ENCODE measurements at regions not wholly inside any gene's neighbourhood (a gene's known extent, or its start where the extent isn't known, plus 50 kb on each side); places are given as distances from the start of the nearest gene placed in this dataset.
"Not testable (repeated sequence)": the region's sequence is repeated elsewhere in the genome, so short reads cannot be mapped to it uniquely, and the experiment has no call there.

DNA sequence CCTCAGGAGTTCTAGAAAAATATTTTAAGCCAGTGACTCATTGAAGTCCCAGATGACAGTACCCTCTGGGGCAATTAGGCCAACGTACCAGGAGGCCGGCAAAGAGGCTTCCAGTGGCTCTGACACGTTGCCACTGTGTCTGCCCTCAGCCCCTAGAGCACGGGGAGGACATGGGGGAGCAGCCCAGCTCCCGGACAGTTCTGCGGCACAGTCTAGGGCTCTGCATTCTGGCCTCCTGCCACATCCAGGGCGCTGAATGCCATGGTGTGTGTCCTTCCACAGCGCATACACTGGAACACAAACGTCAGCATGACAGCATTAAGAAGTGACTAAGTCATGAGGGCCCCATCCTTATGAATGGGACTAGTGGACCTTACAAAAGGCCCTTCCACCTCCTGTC, 156.2 kb downstream of the RNASET2 start:
- TF ChIP-seq POLR2A (IDR thresholded peaks at IDR 0.05; ENCODE audit: low read depth, low read length) (no peak), POLR2AphosphoS5 (IDR thresholded peaks at IDR 0.05; ENCODE audit: low read depth, low read length) (no peak), TAF1 (IDR thresholded peaks at IDR 0.05; ENCODE audit: borderline replicate concordance, low read depth, low read length) (no peak)
- FAIRE-seq (no peak), DNase-seq (ENCODE audit: insufficient read length) (no peak)

DNA sequence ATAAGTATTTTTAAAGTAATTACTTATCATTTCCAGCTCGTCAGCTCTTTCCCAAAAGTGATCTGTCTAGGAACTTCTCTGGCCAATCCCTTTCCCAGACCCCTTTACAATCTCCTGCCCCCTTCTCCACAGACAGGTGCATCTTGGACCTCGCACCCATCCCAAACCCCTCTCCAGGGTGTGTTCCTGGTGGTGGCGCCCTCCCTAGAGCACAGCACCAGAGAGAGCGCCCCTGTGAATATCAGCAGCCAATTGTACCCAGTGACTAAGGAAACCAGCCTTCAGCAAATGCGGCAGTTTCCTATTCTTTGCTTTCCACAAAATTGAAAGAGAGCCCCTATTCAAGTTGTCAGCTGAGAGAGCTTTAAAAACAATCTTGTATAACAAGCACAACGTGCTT, 157.7 kb downstream of the RNASET2 start:
- no peak for DNase-seq (ENCODE audit: insufficient read length)
- no peak for TF ChIP-seq POLR2A (IDR thresholded peaks at IDR 0.05; ENCODE audit: low read depth, low read length)
- no peak for TF ChIP-seq POLR2AphosphoS5 (IDR thresholded peaks at IDR 0.05; ENCODE audit: low read depth, low read length)
- no peak for TF ChIP-seq TAF1 (IDR thresholded peaks at IDR 0.05; ENCODE audit: borderline replicate concordance, low read depth, low read length)
- no peak for FAIRE-seq

DNA sequence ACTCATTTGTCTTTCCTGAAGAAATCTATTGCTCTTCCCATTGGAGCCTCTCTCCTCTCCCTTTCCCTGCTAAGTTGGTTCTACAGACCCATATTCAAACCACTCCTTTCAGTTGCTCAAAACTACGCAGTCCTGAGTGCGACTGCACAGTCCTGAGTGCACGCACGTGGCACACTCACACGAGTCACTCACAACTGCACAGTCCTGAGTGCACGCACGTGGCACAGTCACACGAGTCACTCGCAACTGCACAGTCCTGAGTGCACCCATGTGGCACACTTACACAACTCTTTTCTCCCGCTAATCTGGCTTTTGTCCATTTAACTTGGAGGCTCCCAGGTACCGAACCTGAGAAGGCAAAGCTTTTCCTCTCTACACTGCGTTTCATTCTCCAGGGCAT, 159.7 kb downstream of the RNASET2 start:
- TF ChIP-seq POLR2AphosphoS5 (IDR thresholded peaks at IDR 0.05; ENCODE audit: low read depth, low read length): no peak
- TF ChIP-seq POLR2A (IDR thresholded peaks at IDR 0.05; ENCODE audit: low read depth, low read length): no peak
- TF ChIP-seq TAF1 (IDR thresholded peaks at IDR 0.05; ENCODE audit: borderline replicate concordance, low read depth, low read length): no peak
- FAIRE-seq (no peak), DNase-seq (ENCODE audit: insufficient read length) (no peak)

DNA sequence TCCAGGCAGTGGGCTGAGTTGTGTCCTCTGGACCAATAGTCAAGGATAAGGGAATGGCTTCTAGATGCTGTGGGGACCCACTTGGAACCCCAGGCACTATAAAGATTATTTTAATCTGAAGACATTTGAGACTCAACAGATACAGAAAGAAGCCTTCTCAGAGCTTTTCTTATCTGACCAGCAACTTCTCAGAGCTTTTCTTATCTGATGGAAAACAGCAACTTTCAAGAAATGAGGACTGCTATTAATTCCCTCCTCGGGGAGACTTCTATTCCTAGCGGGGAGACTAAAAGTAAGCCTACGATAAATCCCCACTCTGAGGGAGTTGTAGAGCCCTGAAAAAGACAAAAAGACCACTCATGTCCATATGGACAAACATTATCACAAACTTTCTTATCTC, 160.5 kb downstream of the RNASET2 start:
- TF ChIP-seq TAF1 (IDR thresholded peaks at IDR 0.05; ENCODE audit: borderline replicate concordance, low read depth, low read length) (no peak), POLR2A (IDR thresholded peaks at IDR 0.05; ENCODE audit: low read depth, low read length) (no peak), POLR2AphosphoS5 (IDR thresholded peaks at IDR 0.05; ENCODE audit: low read depth, low read length) (no peak)
- FAIRE-seq (no peak), DNase-seq (ENCODE audit: insufficient read length) (no peak)

DNA sequence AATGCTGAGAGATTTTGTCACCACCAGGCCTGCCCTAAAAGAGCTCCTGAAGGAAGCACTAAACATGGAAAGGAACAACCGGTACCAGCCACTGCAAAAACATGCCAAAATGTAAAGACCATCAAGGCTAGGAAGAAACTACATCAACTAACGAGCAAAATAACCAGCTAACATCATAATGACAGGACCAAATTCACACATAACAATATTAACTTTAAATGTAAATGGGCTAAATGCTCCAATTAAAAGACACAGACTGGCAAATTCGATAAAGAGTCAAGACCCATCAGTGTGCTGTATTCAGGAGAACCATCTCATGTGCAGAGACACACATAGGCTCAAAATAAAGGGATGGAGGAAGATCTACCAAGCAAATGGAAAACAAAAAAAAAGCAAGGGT, 163.8 kb upstream of the RPS6KA2 start:
- not testable (repeated sequence) for DNase-seq (ENCODE audit: insufficient read length); FAIRE-seq

DNA sequence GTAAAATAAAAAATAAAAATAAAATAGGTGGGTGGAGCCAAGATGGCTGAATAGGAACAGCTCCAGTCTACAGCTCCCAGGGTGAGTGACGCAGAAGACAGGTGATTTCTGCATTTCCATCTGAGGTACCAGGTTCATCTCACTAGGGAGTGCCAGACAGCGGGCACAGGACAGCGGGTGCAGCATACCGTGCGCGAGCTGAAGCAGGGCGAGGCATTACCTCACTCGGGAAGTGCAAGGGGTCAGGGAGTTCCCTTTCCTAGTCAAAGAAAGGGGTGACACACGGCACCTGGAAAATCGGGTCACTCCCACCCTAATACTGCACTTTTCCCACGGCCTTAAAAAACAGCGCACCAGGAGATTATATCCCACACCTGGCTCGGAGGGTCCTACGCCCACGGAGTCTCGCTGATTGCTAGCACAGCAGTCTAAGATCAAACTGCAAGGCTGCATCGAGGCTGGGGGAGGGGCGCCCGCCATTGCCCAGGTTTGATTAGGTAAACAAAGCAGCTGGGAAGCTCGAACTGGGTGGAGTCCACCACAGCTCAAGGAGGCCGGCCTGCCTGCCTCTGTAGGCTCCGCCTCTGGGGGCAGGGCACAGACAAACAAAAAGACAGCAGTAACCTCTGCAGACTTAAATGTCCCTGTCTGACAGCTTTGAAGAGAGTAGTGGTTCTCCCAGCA, 161.9 kb upstream of the RPS6KA2 start:
- DNase-seq (ENCODE audit: insufficient read length); FAIRE-seq: not testable (repeated sequence)

DNA sequence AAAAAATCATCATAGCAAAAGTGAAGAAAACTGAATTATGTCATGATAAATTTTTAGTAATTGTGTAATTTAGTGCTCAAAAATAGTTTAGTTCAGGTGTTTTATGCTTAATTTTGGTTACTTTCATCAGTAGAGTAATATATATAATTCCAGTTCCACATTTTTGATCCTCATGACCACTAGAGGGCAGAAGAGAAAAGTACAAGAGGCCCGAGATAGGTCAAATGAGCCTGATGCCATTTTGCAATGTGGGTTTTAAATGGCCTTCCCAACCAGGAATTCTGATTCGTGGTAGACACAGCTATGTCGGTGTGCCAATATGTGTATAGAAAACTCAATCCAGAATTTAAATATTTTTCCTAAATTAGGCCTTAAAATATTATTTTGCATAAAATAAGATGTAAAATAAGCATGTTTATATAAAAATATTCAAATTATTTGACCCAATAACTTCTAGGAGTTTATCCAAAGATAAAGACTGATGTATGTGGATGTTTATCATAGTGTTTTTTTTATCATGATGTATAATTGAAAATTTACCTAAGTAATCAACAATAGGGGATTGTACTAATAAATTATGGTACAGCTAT, 159.7 kb upstream of the RPS6KA2 start:
- TF ChIP-seq POLR2AphosphoS5 (IDR thresholded peaks at IDR 0.05; ENCODE audit: low read depth, low read length) (no peak), POLR2A (IDR thresholded peaks at IDR 0.05; ENCODE audit: low read depth, low read length) (no peak), TAF1 (IDR thresholded peaks at IDR 0.05; ENCODE audit: borderline replicate concordance, low read depth, low read length) (no peak)

DNA sequence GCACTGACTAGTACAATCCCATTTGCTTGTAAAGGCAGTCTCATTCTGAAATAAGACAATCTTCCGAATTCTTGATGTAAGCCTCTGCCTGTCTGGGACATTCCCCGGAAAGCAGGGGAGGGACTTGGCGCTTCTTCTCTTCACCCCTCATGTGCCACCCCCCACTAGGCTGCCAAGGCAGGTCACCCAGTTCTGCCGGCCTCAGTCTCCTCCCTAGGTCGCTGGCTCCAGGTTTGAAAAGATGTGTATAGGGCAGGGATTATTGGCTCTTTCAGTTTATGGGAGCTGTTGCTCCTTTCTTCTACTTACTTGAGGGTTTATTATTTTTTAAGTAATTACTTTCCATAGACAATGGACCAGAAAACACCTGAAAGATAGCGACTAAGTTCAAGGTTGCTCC, 158.1 kb upstream of the RPS6KA2 start:
- FAIRE-seq (no peak), DNase-seq (ENCODE audit: insufficient read length) (no peak)
- TF ChIP-seq POLR2A (IDR thresholded peaks at IDR 0.05; ENCODE audit: low read depth, low read length): no peak
- no peak for TF ChIP-seq TAF1 (IDR thresholded peaks at IDR 0.05; ENCODE audit: borderline replicate concordance, low read depth, low read length)
- no peak for TF ChIP-seq POLR2AphosphoS5 (IDR thresholded peaks at IDR 0.05; ENCODE audit: low read depth, low read length)

More for the DNA sequence above, 159.7 kb upstream of the RPS6KA2 start:
- no peak for DNase-seq (ENCODE audit: insufficient read length)
- FAIRE-seq: no peak

DNA sequence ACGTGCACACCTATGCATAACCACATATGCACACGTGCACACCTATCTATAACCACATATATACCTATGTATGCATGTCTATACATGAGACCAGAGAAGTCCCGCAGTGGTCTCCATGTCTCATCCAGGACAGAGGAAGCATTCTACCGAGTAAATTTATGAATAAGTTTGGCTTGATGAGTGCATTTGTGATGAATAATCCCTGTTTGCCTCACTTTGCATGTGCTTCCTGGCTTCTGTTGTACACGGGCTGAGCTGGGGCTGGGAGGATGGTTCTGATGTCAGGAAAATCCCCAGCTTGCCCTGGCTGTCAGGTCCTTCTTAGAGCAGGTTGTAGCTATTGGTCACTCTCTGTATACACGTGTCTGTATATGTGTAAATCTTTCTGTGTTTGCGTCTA, 157.6 kb upstream of the RPS6KA2 start:
- no peak for FAIRE-seq
- TF ChIP-seq TAF1 (IDR thresholded peaks at IDR 0.05; ENCODE audit: borderline replicate concordance, low read depth, low read length): no peak
- TF ChIP-seq POLR2AphosphoS5 (IDR thresholded peaks at IDR 0.05; ENCODE audit: low read depth, low read length): no peak
- TF ChIP-seq POLR2A (IDR thresholded peaks at IDR 0.05; ENCODE audit: low read depth, low read length): no peak

DNA sequence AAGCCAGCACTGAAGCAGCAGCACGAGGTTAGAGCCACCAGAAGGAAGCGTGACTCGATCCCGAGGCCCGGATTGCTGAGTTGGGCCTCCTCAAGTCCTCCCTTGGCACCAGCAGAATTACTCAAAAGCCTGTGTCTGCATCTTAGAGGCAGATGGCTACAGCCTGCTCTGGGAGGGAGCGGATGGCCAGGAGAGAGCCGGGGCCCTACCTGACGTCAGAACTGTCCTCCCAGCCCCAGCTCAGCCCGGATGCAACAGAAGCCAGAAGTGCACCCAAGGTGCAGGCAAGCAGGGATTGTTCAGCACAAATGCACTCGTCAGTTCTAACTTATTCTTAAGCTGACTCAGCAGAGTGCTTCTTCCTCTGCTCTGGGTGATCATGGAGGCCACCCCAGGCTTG, 155.5 kb upstream of the RPS6KA2 start:
- no peak for FAIRE-seq
- no peak for DNase-seq (ENCODE audit: insufficient read length)
- TF ChIP-seq TAF1 (IDR thresholded peaks at IDR 0.05; ENCODE audit: borderline replicate concordance, low read depth, low read length) (no peak), POLR2A (IDR thresholded peaks at IDR 0.05; ENCODE audit: low read depth, low read length) (no peak)

More for the DNA sequence above, 157.6 kb upstream of the RPS6KA2 start:
- DNase-seq (ENCODE audit: insufficient read length): no peak

DNA sequence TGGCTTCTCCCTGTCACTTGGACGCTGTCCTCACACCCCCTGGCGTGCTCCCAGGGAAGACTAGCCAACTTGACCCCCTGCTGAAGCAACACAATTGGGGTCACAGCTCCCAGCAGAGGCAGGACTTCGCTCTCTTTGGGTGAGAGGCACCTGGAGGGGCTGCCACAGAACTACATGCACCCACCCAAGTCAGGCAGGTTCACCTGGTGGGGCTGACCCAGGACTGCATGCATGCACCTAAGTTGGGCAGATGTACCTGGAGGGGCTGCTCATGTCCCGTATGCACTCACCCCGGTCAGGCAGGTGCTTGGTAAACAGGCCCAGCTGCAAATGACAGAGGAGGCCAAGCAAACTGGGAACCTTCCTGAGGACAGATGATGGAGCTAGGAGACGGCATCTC, 154.3 kb upstream of the RPS6KA2 start:
- FAIRE-seq (no peak), DNase-seq (ENCODE audit: insufficient read length) (no peak)
- no peak for TF ChIP-seq POLR2AphosphoS5 (IDR thresholded peaks at IDR 0.05; ENCODE audit: low read depth, low read length)
- no peak for TF ChIP-seq TAF1 (IDR thresholded peaks at IDR 0.05; ENCODE audit: borderline replicate concordance, low read depth, low read length)
- TF ChIP-seq POLR2A (IDR thresholded peaks at IDR 0.05; ENCODE audit: low read depth, low read length): no peak

DNA sequence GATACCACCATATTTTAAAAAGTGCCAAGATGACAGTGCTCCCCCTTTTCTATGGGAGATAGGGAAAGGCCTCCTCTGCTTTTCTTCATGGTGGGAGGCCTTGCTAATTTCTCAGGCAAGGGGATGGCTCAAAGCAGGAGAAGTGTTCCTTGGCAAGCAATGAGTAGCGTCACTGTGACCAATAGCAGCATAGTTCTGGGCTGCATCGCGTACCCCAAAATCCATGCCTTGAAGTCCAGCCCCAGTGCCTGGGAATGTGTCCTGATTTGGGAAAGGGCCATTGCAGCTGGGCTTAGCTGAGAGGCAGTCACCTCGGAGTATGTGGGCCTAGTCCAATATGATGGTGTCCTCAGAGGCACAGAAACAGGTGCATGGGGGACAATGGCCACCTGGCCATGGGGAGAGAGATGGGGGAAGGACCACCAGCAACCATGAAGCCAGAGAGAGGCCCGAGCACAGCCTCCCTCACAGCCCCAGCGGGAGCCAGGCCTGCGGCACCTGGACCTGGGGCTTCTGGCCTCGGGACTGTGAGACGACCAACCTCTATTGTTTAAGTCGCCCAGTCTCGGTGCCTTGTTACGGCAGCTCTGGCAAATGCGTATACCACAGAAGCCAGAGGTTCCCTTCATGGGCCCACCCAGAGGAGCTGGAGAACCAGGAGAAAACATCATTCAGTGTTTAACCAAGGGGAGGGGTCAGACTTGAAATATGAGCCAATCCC, 153.1 kb upstream of the RPS6KA2 start:
- no peak for TF ChIP-seq TAF1 (IDR thresholded peaks at IDR 0.05; ENCODE audit: borderline replicate concordance, low read depth, low read length)
- no peak for TF ChIP-seq POLR2A (IDR thresholded peaks at IDR 0.05; ENCODE audit: low read depth, low read length)
- no peak for TF ChIP-seq POLR2AphosphoS5 (IDR thresholded peaks at IDR 0.05; ENCODE audit: low read depth, low read length)
- FAIRE-seq (no peak), DNase-seq (ENCODE audit: insufficient read length) (no peak)

Data from GM12892 (cell line).